Posterior cingulate gyrus (tissue), 11 donors: ENCODE measurements at regions not wholly inside any gene's neighbourhood (a gene's known extent, or its start where the extent isn't known, plus 50 kb on each side); places are given as distances from the start of the nearest gene placed in this dataset.

Source experiments
- DNase-seq, 10 donors: peaks; one replicate each; pipeline versions ENCODE4 v3.0.0 to v3.0.0-alpha.2; 2020 to 2021; ENCODE audit warnings: mixed read lengths in 3 of 10
- intact Hi-C: fragments of 100-400 bp; cut with DNase I; formaldehyde crosslinking; loops from one replicate; pipeline ENCODE4 v1.15.1; 2023

GRCh38 chr11:28863422-28863821, 755.2 kb downstream of the METTL15 start:
- intact Hi-C loops = no loop called here

GRCh38 chr11:28860893-28861292, 752.7 kb downstream of the METTL15 start:
- intact Hi-C loops = no loop called here
- DNase-seq = no peak

More at GRCh38 chr11:28863422-28863821, 755.2 kb downstream of the METTL15 start:
- no peak for DNase-seq

GRCh38 chr11:28858076-28858475, 749.9 kb downstream of the METTL15 start:
- DNase-seq = no peak
- intact Hi-C loops = no loop called here

- intact Hi-C loops = no loop called here
- DNase-seq = no peak
Observed at GRCh38 chr11:28849053-28849452, 740.9 kb downstream of the METTL15 start.

GRCh38 chr11:28842716-28843115, 734.5 kb downstream of the METTL15 start:
- no peak for DNase-seq
- intact Hi-C loops = no loop called here

GRCh38 chr11:28838741-28839140, 730.6 kb downstream of the METTL15 start:
- intact Hi-C loops = no loop called here
- no peak for DNase-seq

GRCh38 chr11:28837599-28837998, 729.4 kb downstream of the METTL15 start:
- intact Hi-C loops = no loop called here
- no peak for DNase-seq

- intact Hi-C loops = no loop called here
Observed at GRCh38 chr11:28836285-28837081, 728.3 kb downstream of the METTL15 start.

GRCh38 chr11:28835790-28836189, 727.6 kb downstream of the METTL15 start:
- intact Hi-C loops = no loop called here
- no peak for DNase-seq

More at GRCh38 chr11:28836285-28837081, 728.3 kb downstream of the METTL15 start:
- DNase-seq = no peak

- intact Hi-C loops = no loop called here
- no peak for DNase-seq
Observed at GRCh38 chr11:28835317-28835716, 727.1 kb downstream of the METTL15 start.

- DNase-seq = no peak
- intact Hi-C loops = no loop called here
Observed at GRCh38 chr11:28834877-28835276, 726.7 kb downstream of the METTL15 start.

- intact Hi-C loops = no loop called here
- DNase-seq = no peak
Observed at GRCh38 chr11:28833670-28834069, 725.5 kb downstream of the METTL15 start.

GRCh38 chr11:28833169-28833568, 725.0 kb downstream of the METTL15 start:
- DNase-seq = no peak
- intact Hi-C loops = no loop called here

GRCh38 chr11:28826807-28827206, 718.6 kb downstream of the METTL15 start:
- no peak for DNase-seq
- intact Hi-C loops = no loop called here

- intact Hi-C loops = no loop called here
- DNase-seq = no peak
Observed at GRCh38 chr11:28822576-28822975, 714.4 kb downstream of the METTL15 start.

- DNase-seq = no peak
- intact Hi-C loops = no loop called here
Observed at GRCh38 chr11:28820296-28820989, 712.3 kb downstream of the METTL15 start.

GRCh38 chr11:28819741-28820140, 711.6 kb downstream of the METTL15 start:
- intact Hi-C loops = no loop called here
- no peak for DNase-seq

GRCh38 chr11:28815110-28815509, 706.9 kb downstream of the METTL15 start:
- intact Hi-C loops = no loop called here
- DNase-seq = no peak

GRCh38 chr11:28808771-28809170, 700.6 kb downstream of the METTL15 start:
- no peak for DNase-seq
- intact Hi-C loops = no loop called here

GRCh38 chr11:28799316-28799715, 691.1 kb downstream of the METTL15 start:
- intact Hi-C loops = no loop called here
- DNase-seq = no peak

- intact Hi-C loops = no loop called here
- no peak for DNase-seq
Observed at GRCh38 chr11:28798286-28798685, 690.1 kb downstream of the METTL15 start.

- intact Hi-C loops = no loop called here
- DNase-seq = no peak
Observed at GRCh38 chr11:28797536-28797935, 689.3 kb downstream of the METTL15 start.
